Natural killer cell (primary cell): ENCODE measurements at regions not wholly inside any gene's neighbourhood (a gene's known extent, or its start where the extent isn't known, plus 50 kb on each side); places are given as distances from the start of the nearest gene placed in this dataset.

Experiments used
- ATAC-seq, 3 donors: fragments of 150-1000 bp in 2 of 3; fragments of 200-7000 bp in 1 of 3; cut with Tn5 transposase; 1 replicate in 1 of 3; 2 replicates in 2 of 3; pipeline ENCODE4 v1.10.0; 2021; ENCODE audit warnings: mild to moderate bottlenecking in 2 of 3, moderate library complexity in 2 of 3
- DNase-seq, 2 donors: peaks; one replicate each; pipeline versions ENCODE4 v3.0.0 to v3.0.0-alpha.2; 2013 to 2021; ENCODE audit warnings: mixed read lengths in 1 of 2
- H3K27ac ChIP-seq: one replicate; pipeline ENCODE4 v1.5.1; 2013; ENCODE audit warnings: mild to moderate bottlenecking, low read length
- H3K27me3 ChIP-seq: one replicate; pipeline ENCODE4 v1.6.1; 2013; ENCODE audit warnings: low read length; ENCODE audit not compliant: control insufficient read depth, insufficient read depth
- H3K36me3 ChIP-seq: one replicate; pipeline ENCODE4 v1.6.1; 2013; ENCODE audit warnings: low read length; ENCODE audit not compliant: control insufficient read depth, insufficient read depth
- H3K4me1 ChIP-seq: one replicate; pipeline ENCODE4 v1.6.1; 2013; ENCODE audit warnings: low read length; ENCODE audit not compliant: control insufficient read depth, insufficient read depth
- H3K4me3 ChIP-seq: one replicate; pipeline ENCODE4 v1.5.1; 2013; ENCODE audit warnings: low read length
- H3K9me3 ChIP-seq: one replicate; pipeline ENCODE4 v1.6.1; 2013; ENCODE audit warnings: low read length; ENCODE audit not compliant: control insufficient read depth, insufficient read depth
- H3K27ac Mint-ChIP-seq, 2 donors: one replicate each; pipeline ENCODE4 v1.8.0; 2022; ENCODE audit warnings: mild to moderate bottlenecking in 2 of 2, mixed read lengths in 2 of 2, moderate library complexity in 1 of 2
- H3K27me3 Mint-ChIP-seq, 2 donors: one replicate each; pipeline ENCODE4 v1.8.0; 2022; ENCODE audit warnings: low read depth in 2 of 2, mixed read lengths in 2 of 2
- H3K36me3 Mint-ChIP-seq: one replicate; pipeline ENCODE4 v1.8.0; 2022; ENCODE audit warnings: mixed read lengths
- H3K4me1 Mint-ChIP-seq, 2 donors: one replicate each; pipeline ENCODE4 v1.8.0; 2022; ENCODE audit warnings: mixed read lengths in 2 of 2
- H3K4me3 Mint-ChIP-seq: one replicate; pipeline ENCODE4 v1.8.0; 2022; ENCODE audit warnings: mild to moderate bottlenecking, moderate library complexity, mixed read lengths
- H3K9me3 Mint-ChIP-seq, 2 donors: one replicate each; pipeline ENCODE4 v1.8.0; 2022; ENCODE audit warnings: mixed read lengths in 2 of 2
- CTCF ChIP-seq: fragments of 200-600 bp; IDR thresholded peaks from one replicate; pipeline ENCODE4 v1.8.0; 2022; ENCODE audit warnings: antibody characterized with exemption
- WGBS: methylation state at CpG from one replicate; pipeline ENCODE4 v1.1.7; 2013; ENCODE audit warnings: missing lambda C conversion rate; ENCODE audit not compliant: insufficient coverage; 5-methylcytosine and 5-hydroxymethylcytosine counted together
- intact Hi-C: fragments of 100-400 bp; cut with micrococcal nuclease; formaldehyde crosslinking; loops from one replicate; pipeline ENCODE4 v1.14.2; 2022

GRCh38 chr6:165119231-165120020 is 190.0 kb downstream of the C6orf118 start:
- Histone ChIP-seq H3K4me3 (no peak overlapping the region), H3K27me3 (no peaks in the 10 kb centered on the region), H3K27ac (no peak overlapping the region), H3K36me3 (no peaks in the 10 kb centered on the region), H3K4me1 (no peaks in the 10 kb centered on the region), H3K9me3 (peaks cover 3% of the 10 kb centered on the region)
- no peak for DNase-seq
- TF ChIP-seq CTCF = no peak
- Mint-ChIP-seq H3K9me3 (peaks cover 8 to 13% of the 10 kb centered on the region in 2 donors), H3K4me1 (no peaks in the 10 kb centered on the region), H3K36me3 (no peaks in the 10 kb centered on the region), H3K27ac (no peak overlapping the region), H3K4me3 (no peak overlapping the region), H3K27me3 (no peaks in the 10 kb centered on the region)
- intact Hi-C loops = no loop called here
- no peak for ATAC-seq
- 70% methylated on average over 4 of the region's 6 CpGs for WGBS

GRCh38 chr6:165118736-165119135 is 190.7 kb downstream of the C6orf118 start:
- H3K27me3 ChIP-seq = no peaks in the 10 kb centered on the region
- TF ChIP-seq CTCF = no peak
- H3K4me1 ChIP-seq = no peaks in the 10 kb centered on the region
- H3K36me3 Mint-ChIP-seq = no peaks in the 10 kb centered on the region
- H3K4me3 ChIP-seq = no peak overlapping the region
- H3K27ac ChIP-seq = no peak overlapping the region
- H3K27me3 Mint-ChIP-seq = no peaks in the 10 kb centered on the region
- no peak overlapping the region for H3K27ac Mint-ChIP-seq
- H3K4me1 Mint-ChIP-seq = no peaks in the 10 kb centered on the region
- no peak overlapping the region for H3K4me3 Mint-ChIP-seq
- no peak for ATAC-seq
- WGBS = 87% methylated on average over 4 of the region's 5 CpGs
- no peaks in the 10 kb centered on the region for H3K36me3 ChIP-seq
- H3K9me3 ChIP-seq = peaks cover 3% of the 10 kb centered on the region
- intact Hi-C loops = no loop called here
- no peak for DNase-seq
- H3K9me3 Mint-ChIP-seq = peaks cover 9 to 16% of the 10 kb centered on the region in 2 donors

- no peak for ATAC-seq
- 89% methylated on average over 3 of the region's 3 CpGs for WGBS
Observed at GRCh38 chr6:165117806-165118205, 191.6 kb downstream of the C6orf118 start.

More at GRCh38 chr6:165117806-165118205, 191.6 kb downstream of the C6orf118 start:
- no peaks in the 10 kb centered on the region for H3K27me3 ChIP-seq
- Mint-ChIP-seq H3K27me3 (no peaks in the 10 kb centered on the region), H3K4me1 (no peaks in the 10 kb centered on the region), H3K36me3 (no peaks in the 10 kb centered on the region), H3K9me3 (peaks cover 10 to 17% of the 10 kb centered on the region in 2 donors), H3K4me3 (no peak overlapping the region), H3K27ac (no peak overlapping the region)
- no peak for DNase-seq
- H3K36me3 ChIP-seq = no peaks in the 10 kb centered on the region
- H3K4me1 ChIP-seq = no peaks in the 10 kb centered on the region
- H3K4me3 ChIP-seq = no peak overlapping the region
- H3K9me3 ChIP-seq = peaks cover 3% of the 10 kb centered on the region
- H3K27ac ChIP-seq = no peak overlapping the region
- intact Hi-C loops = no loop called here
- no peak for TF ChIP-seq CTCF
